RCC 7860 (cell line): ENCODE measurements at regions not wholly inside any gene's neighbourhood (a gene's known extent, or its start where the extent isn't known, plus 50 kb on each side); places are given as distances from the start of the nearest gene placed in this dataset.
"Not testable (repeated sequence)": the region's sequence is repeated elsewhere in the genome, so short reads cannot be mapped to it uniquely, and the experiment has no call there.

Source experiments
- DNase-seq: peaks from one replicate; pipeline ENCODE4 v3.0.0-alpha.2; 2015; ENCODE audit warnings: low spot score
- FAIRE-seq: peaks from 2 replicates; lab custom pipeline; 2012; peaks lifted over from hg19 to GRCh38; lab: Jason Lieb, UNC

GRCh38 chr10:125258676-125259075, 98.3 kb upstream of the CTBP2 start:
- DNase-seq (no peak), FAIRE-seq (no peak)

GRCh38 chr10:125257521-125258108, 97.3 kb upstream of the CTBP2 start:
- DNase-seq = no peak
- no peak for FAIRE-seq

- no peak for DNase-seq
- FAIRE-seq = no peak
Observed at GRCh38 chr10:125256026-125256425, 95.7 kb upstream of the CTBP2 start.

GRCh38 chr10:125252937-125253336, 92.6 kb upstream of the CTBP2 start:
- DNase-seq (no peak), FAIRE-seq (no peak)

GRCh38 chr10:125250834-125251233, 90.5 kb upstream of the CTBP2 start:
- not testable (repeated sequence) for DNase-seq, FAIRE-seq

GRCh38 chr10:125249948-125250347, 89.6 kb upstream of the CTBP2 start:
- DNase-seq = no peak
- no peak for FAIRE-seq

- FAIRE-seq (no peak), DNase-seq (no peak)
Observed at GRCh38 chr10:125248489-125248888, 88.1 kb upstream of the CTBP2 start.

GRCh38 chr10:125247576-125247975, 87.2 kb upstream of the CTBP2 start:
- DNase-seq (no peak), FAIRE-seq (no peak)

GRCh38 chr10:125243532-125244253, 83.3 kb upstream of the CTBP2 start:
- FAIRE-seq = no peak
- DNase-seq = no peak

GRCh38 chr10:125238682-125239081, 78.3 kb upstream of the CTBP2 start:
- FAIRE-seq (no peak), DNase-seq (no peak)

- FAIRE-seq = no peak
- DNase-seq = no peak
Observed at GRCh38 chr10:125236091-125236490, 75.7 kb upstream of the CTBP2 start.

- FAIRE-seq = no peak
Observed at GRCh38 chr10:125235093-125236069, 75.0 kb upstream of the CTBP2 start.

GRCh38 chr10:125234576-125234975, 74.2 kb upstream of the CTBP2 start:
- DNase-seq, FAIRE-seq: not testable (repeated sequence)

More at GRCh38 chr10:125235093-125236069, 75.0 kb upstream of the CTBP2 start:
- no peak for DNase-seq

- DNase-seq = no peak
- no peak for FAIRE-seq
Observed at GRCh38 chr10:125233726-125234125, 73.4 kb upstream of the CTBP2 start.

GRCh38 chr10:125232841-125233240, 72.5 kb upstream of the CTBP2 start:
- peak; percentile 79 for FAIRE-seq
- peak; percentile 39 for DNase-seq

GRCh38 chr10:125231813-125232475, 71.6 kb upstream of the CTBP2 start:
- no peak for FAIRE-seq

GRCh38 chr10:125231116-125231812, 70.9 kb upstream of the CTBP2 start:
- DNase-seq (peak; percentile 94), FAIRE-seq (peak; percentile 90)

More at GRCh38 chr10:125231813-125232475, 71.6 kb upstream of the CTBP2 start:
- no peak for DNase-seq

- DNase-seq (no peak), FAIRE-seq (no peak)
Observed at GRCh38 chr10:125230251-125230650, 69.9 kb upstream of the CTBP2 start.

- DNase-seq, FAIRE-seq: not testable (repeated sequence)
Observed at GRCh38 chr10:125228245-125228940, 68.0 kb upstream of the CTBP2 start.
